T-helper 1 cell treated with Interleukin-12 subunit alpha and Interleukin-12 subunit beta and Interleukin-4 antibody, amounts not matched to agents 30 ng/mL and 1 ng/mL, for 36 hours (primary cell): ENCODE measurements at regions not wholly inside any gene's neighbourhood (a gene's known extent, or its start where the extent isn't known, plus 50 kb on each side); places are given as distances from the start of the nearest gene placed in this dataset.
"Not testable (repeated sequence)": the region's sequence is repeated elsewhere in the genome, so short reads cannot be mapped to it uniquely, and the experiment has no call there.

ENCODE experiments used
- intact Hi-C: fragments of 100-400 bp; cut with micrococcal nuclease; formaldehyde crosslinking; loops from one replicate; pipeline ENCODE4 v1.15.1; 2024

- intact Hi-C loops = loop anchor here (10.0 kb wide), 1 partner anchor 202 kb away; no protein-coding TSS in a partner anchor
Measured at GRCh38 chrX:1016926-1017325, 195.5 kb downstream of the CRLF2 start.

GRCh38 chrX:1016281-1016680 lies 196.2 kb downstream of the CRLF2 start:
- intact Hi-C loops = loop anchor here (10.0 kb wide), 1 partner anchor 201 kb away; no protein-coding TSS in a partner anchor

- intact Hi-C loops = loop anchor here (5.0 to 10.0 kb wide), 5 partner anchors 60 to 440 kb away; no protein-coding TSS in a partner anchor
Measured at GRCh38 chrX:1012678-1013300, 199.7 kb downstream of the CRLF2 start.

- intact Hi-C loops = loop anchor here (1.0 to 10.0 kb wide), 6 partner anchors 61 to 439 kb away; no protein-coding TSS in a partner anchor
Measured at GRCh38 chrX:1011691-1012283, 200.7 kb downstream of the CRLF2 start.

- intact Hi-C loops = loop anchor here (5.0 to 10.0 kb wide), 5 partner anchors 63 to 437 kb away; no protein-coding TSS in a partner anchor
Measured at GRCh38 chrX:1009771-1010170, 202.7 kb downstream of the CRLF2 start.

- intact Hi-C loops = no loop called here
Measured at GRCh38 chrX:1006156-1006730, 206.2 kb downstream of the CRLF2 start.

GRCh38 chrX:1002611-1003010 lies 209.8 kb downstream of the CRLF2 start:
- intact Hi-C loops = no loop called here

- intact Hi-C loops = no loop called here
Measured at GRCh38 chrX:997631-998137, 214.8 kb downstream of the CRLF2 start.

- intact Hi-C loops = no loop called here
Measured at GRCh38 chrX:994780-995179, 217.7 kb downstream of the CRLF2 start.

- intact Hi-C loops = no loop called here
Measured at GRCh38 chrX:989959-990510, 222.4 kb downstream of the CRLF2 start.

GRCh38 chrX:988530-988929 lies 223.9 kb downstream of the CRLF2 start:
- intact Hi-C loops = not testable (repeated sequence)

- intact Hi-C loops = no loop called here
Measured at GRCh38 chrX:981791-982626, 230.4 kb downstream of the CRLF2 start.

- intact Hi-C loops = no loop called here
Measured at GRCh38 chrX:980587-981235, 231.7 kb downstream of the CRLF2 start.

- intact Hi-C loops = not testable (repeated sequence)
Measured at GRCh38 chrX:979127-979526, 233.3 kb downstream of the CRLF2 start.

- intact Hi-C loops = no loop called here
Measured at GRCh38 chrX:973010-973632, 239.3 kb downstream of the CRLF2 start.

- intact Hi-C loops = no loop called here
Measured at GRCh38 chrX:968148-968965, 244.1 kb downstream of the CRLF2 start.

GRCh38 chrX:966396-967070 lies 245.9 kb downstream of the CRLF2 start:
- intact Hi-C loops = no loop called here

- intact Hi-C loops = no loop called here
Measured at GRCh38 chrX:964831-965416, 247.5 kb downstream of the CRLF2 start.
